HT-29 (cell line): ENCODE measurements at regions not wholly inside any gene's neighbourhood (a gene's known extent, or its start where the extent isn't known, plus 50 kb on each side); places are given as distances from the start of the nearest gene placed in this dataset.
A peak's percentile ranks its signal among the peaks of the same experiment; 100 is the strongest.

Experiments used
- DNase-seq: peaks from one replicate; pipeline ENCODE4 v3.0.0-alpha.2; 2015; ENCODE audit warnings: low spot score

DNA sequence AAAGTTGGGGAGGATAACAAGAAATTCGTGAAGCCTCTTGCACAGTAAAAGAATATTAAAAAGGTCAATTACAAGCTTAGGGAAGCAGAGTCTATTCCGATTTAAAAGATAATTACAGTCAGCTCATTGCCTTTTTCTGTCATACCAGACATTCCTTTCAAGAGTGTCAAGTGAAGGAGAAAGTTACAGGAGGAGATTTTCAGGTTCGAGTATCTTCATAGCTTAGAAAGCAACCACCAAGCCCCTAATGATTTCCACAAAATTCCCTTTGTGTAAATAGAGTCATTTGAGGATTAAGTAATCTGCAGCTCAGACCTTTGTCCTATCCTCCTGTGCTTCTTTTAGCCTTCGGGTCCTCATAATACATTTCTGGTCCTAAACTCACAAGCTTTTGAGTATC lies 414.9 kb downstream of the CDH2 start:
- DNase-seq, result no peak

DNA sequence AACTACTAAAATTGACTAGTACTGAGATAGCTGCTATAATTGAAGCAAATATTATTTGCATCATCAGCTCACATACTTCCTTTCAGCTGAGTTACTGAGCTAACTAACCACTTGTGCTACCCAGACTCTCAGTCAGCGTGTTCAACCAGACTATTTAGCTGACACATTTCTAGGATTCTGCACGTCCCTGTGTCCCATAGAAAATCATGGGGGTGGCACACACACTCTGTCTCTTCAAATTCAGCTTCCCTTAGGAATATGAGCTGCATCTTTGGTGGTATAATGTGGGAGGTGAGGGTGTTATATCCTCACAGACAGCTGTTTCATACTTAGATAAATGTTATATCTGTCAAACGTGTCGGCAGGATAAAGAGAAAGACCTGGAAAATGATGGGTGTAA lies 424.0 kb downstream of the CDH2 start:
- DNase-seq, result no peak

DNA sequence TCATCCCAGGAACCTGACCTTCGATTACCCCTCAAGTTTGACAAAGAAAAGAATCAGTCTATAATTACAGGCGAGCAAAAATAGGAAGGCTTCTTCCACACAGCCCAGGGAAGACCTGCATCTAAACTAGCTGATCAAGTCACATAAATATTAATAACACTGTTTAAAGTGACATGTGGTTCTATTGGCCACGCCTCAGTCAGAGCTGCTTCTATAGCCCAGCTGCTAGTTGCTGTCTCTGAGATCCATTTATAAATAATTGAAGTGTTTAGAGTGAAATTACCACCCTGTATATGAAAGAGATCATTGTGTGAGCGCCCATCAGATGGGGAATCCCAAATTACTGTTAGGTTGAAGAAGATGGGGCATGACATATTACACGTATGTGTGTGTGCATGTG lies 426.0 kb downstream of the CDH2 start:
- no peak for DNase-seq

DNA sequence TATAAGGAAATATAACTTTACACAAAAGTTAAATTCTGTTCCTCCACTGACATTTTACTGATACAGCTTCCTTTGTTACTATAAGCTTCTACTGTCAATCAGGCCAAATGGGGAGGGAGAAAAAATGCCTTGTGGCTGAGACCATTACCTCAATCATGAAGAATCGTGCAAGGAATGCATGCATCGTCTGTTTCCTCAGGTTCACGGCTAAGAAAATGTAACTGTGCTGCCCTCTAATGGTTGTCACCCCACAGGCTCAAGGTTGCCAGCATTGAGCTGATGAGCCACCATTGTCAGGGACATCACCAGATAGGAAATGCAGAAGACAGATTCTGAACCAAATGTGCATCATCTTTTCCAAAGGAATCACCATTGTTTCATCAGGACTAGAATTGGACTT lies 426.9 kb downstream of the CDH2 start:
- peak; percentile 20 for DNase-seq

DNA sequence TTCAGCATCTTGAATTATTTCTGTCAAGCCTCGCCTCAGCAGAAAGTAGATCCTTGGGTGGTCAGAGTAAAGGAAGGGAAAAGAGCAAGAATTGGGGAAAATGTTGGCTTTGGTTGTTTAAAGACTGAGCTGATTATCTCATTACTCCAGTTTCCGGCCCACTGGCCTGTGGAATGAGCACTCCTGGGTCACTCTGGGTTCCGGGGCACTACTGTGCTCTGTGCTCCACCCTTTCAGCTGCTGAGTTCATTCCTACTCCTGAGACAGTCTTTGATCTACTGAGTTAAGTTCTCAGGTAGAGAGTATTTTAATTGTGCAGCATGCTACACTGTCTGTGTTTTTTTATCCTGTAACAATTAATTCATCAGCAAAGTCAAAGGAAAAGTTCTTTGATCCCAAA lies 427.7 kb downstream of the CDH2 start:
- DNase-seq, result no peak

DNA sequence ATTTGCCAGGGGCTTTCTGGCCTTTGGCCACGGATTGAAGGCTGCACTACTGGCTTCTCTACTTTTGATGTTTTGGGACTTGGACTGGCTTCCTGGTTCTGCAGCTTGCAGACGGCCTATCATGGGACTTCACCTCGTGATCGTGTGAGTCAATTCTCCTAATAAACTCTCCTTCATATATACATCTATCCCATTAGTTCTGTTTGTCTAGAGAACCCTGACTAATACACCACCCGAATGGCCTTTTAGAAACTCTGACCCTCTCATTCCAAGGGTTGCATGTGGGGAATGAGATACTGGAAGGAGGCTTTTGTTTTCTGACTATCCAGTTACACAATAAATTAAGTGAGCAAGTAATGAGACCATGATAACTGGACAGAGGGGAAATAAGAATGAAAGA lies 430.7 kb downstream of the CDH2 start:
- no peak for DNase-seq

DNA sequence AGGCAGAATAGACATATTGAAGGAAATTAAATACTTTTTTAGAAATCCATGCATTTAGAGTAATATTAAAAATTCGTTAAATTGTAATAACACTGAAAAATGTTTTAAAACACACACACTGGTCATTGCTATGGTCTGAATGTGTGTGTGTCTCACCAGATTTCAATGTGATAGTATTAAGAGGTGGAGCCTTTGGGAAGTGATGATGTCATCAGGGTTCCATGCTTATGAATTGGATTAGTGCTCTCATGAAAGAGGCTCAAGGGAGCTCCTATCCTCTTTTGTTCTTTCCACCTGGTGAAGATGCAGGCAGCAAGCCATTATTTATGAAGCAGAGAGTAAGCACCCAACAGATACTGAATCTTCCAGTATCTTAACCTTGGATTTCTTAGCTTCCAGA lies 441.8 kb downstream of the CDH2 start:
- no peak for DNase-seq

DNA sequence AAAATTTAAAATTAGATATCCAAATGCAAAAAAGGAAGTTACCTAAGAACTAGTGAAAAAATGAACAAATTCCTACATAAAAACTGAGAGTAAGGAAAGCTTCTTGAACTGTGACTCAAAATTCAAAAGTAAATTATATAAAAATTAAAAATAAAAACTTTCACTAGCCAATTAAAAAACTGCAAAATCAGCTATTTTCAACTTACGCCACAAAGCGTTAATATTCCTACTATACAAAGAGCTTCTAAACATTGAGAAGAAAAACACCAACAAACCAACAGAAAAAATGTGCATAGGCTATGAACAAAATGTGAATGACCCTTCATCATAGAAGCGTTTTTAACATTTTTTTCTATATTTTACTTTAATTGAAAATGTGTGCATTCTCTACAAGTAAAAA lies 445.7 kb downstream of the CDH2 start:
- no peak for DNase-seq

DNA sequence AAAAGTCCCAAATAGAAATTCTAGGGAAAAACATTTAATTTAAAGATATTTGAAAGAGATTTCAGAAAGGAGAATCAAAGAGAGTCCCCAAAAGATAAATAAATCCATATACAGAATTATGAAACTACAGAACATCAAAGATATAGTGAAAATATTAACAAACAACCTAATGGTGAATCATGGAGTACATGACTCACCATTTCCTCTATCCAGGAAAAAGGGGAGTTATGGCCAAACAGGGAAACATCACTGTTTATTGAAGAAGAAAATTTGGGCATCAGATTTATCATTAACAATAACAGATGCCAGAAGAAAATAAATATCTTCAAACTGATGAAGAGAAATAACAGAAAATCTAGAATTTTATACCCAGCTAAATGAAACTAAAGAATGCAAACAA lies 448.3 kb downstream of the CDH2 start:
- DNase-seq, result no peak

DNA sequence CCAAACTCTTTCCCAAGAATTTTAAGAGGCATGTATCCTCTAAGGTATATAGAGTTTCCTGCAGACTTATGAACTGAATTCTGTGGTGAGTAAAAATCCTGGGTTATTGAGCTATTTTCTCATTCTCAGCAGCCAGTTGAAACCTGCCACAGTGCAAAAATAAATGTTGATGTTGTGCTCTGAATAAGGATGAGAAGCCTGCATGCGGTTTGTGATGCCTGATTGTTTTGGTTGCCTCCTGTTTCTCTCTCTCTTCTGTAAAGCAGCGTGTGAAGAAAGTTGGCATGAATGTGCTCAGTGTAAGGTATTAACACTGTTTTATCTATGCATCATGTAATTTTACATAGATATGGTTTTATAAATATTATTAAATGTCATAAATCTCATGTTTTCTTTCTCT lies 452.6 kb downstream of the CDH2 start:
- no peak for DNase-seq

DNA sequence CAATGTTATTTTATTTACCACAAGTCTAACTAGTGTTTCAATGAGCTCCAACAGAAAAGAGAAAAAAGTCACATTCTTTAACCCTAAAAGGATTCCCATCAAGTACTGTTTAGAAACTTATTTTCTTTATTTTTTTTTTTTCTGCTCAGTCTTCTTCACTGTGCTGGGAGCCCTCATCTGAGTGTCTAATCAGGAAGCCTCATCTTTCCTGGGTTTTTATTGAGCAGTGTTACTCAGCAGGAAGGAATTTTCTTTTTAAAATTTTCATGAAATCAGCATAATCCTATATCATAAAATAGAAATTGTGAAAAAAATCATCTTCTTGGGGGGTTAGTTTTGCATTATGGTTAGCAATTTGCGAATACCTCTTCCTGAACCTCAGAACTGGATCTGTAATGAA lies 453.8 kb downstream of the CDH2 start:
- DNase-seq, result no peak

DNA sequence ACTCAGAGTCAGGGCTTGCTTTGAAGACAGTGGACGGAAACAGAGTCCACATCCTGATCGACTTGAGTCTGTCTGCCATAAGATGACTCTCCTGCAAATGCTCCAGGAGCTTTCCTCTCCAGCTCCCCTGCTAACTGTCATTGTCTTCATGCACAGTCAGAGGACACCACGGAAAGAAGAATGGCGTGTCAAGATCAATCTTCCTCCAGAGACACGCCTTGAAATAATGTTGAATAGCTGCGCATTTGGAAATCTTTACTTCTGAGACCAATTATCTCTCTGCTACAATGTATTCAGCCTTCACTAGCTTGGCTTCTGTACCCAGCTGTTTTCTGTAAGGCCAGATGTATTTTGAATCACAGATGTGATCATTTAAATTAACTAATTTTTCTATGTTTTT lies 457.2 kb downstream of the CDH2 start:
- DNase-seq, result no peak

DNA sequence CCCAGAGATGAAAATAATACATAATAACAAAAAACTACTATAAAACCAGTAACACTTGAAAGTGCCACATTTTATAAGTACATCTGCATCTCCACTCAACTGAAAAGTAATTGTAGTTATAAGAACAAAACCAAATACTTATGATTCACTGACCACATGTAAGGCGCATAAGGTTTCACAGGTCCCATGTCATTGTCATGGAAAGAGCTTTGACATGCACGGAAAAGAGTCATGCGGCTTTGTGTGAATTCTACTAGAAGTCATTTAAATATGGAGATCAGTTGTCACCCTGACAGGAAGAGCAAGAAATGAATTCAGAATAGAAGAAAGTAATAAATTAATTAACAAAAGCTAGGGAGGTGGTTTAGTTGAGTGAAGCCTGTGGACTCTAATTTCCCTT lies 459.1 kb downstream of the CDH2 start:
- no peak for DNase-seq

DNA sequence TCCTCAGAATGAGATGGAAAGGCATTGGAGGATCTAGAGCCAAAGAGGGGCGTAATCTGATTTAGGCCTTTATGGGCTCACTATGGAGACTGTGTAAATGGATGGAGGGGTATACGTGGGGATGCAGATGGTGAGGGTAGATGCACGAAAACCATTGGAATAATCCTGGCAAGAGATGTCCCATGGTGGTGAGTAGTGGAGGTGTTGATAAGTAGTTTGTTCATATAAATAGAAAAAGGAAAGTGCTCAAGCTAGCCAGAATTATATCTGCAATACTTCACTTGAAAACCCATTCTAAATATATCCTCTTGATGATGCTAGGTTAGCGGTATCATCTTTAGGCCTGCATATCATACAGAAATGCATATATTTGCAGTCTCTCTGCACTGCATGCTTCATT lies 459.7 kb downstream of the CDH2 start:
- no peak for DNase-seq

DNA sequence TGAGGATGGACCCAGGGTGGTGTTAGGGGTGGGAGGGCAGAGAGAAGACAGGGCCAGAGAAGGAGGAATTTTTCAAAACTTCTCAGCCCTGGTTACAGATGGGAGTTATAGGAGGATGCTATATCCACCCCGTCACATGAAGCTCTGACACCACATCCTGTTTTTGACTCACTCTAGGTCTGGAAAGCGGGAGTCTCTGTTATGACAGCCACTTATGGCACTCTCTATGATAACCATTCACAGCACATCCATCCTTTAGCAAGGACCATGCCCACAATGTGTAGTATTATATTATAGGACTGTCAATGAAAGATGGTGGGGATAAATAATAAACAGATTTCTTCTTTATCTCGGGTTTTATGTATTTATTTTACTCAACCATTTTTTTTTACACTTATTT lies 461.2 kb downstream of the CDH2 start:
- DNase-seq, result no peak

DNA sequence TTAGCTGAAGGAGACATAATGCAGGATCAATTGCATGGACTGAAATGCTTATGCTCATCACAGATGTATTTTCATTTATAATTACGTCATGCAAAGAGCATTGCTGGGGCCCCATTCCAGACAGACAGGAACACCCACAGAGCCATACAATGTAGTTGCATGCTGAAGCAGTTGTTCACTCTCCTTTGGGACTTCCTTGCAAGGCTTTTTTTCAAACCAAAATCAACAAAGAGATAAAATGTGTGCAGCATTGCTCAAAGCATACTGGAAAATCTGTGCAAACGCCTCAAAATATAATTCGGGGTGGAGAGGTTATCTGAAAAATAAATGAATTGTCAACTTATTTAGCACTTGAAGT lies 463.2 kb downstream of the CDH2 start:
- DNase-seq, result no peak

DNA sequence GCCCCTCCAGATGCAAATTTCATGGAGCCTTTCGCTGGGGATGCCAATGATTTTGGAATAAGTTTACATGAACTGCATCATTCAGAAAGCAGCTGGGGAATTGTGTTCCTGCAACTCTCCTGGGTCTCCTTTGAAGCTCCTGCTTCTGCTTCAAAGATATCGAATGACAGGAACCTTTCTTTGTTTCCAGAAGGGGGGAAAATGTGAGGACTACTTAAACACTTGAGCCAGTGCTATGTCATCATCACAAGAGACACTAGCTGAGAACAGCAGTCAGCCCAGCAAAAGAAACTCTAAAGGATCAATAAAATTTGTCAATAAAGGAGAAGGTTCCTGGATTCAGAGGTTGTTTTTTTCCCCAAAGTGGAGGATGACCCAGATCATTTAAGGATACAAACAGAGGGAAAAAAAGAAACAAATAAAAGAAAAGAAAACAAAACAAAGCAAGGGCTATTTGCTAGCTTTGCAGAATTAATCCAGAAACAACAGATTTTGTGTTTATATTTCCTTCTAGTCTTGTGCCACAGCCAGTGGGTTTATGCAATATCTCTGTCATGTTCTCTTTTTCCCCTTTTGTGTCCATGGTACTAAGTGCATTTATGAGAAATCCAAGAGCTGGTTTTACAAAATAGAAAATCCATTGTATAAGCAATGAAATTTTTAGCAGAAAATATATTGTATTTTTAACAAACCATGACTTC lies 463.7 kb downstream of the CDH2 start:
- no peak for DNase-seq

DNA sequence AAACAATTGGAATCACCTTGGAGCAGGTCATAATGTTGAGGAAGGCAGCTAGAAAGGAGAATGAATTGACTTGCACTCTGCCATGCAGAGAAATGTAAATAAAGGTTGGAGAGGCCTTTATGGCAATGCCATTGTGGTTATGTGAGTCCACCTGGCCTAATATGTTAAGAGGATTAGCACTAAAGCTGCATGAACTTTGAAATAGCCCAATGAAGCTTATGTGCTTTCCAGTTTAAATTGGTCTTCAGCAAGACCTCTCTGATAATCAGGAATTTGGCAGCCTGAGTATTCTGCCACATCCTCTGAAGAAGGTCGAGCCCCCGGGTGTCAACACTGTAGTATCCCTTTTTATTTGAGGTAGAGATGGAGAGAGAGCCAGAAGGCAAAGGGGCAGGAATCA lies 464.9 kb downstream of the CDH2 start:
- no peak for DNase-seq

DNA sequence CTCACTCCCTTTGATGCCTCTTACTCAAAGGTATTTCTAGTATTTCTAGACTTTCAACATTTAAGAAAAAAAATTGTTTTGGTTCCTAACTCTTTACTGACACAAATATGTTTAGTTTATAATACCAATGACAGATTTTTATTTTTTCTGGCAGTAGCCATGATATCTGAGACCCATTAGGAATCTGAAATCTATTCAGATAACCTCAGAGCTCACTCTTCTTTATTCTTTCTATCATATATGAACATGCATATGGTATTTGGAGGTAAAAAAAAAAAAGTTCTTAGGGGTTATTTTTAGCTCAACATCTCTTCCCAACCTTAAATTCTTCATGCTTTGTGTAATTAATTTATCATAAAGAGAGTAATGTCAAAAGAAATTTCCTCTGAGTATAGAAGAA lies 465.5 kb downstream of the CDH2 start:
- no peak for DNase-seq

DNA sequence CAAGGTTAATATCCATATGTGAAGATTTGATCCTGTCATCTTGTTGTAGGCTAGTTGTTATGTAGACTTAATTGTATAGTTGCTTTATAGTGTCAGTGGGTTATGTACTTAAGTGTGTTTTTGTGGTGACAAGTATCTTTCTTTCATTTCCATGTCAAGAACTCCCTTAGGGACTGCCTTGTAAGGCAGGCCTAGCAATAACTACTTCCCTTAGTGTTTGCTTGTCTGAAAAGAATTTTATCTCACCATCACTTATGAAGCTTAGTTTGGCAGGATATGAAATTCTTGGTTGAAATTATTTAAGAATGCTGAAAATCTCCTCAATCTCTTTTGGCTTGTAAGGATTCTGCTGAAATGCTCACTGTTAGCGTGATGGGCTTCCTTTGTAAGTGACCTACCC lies 467.6 kb downstream of the CDH2 start:
- no peak for DNase-seq

DNA sequence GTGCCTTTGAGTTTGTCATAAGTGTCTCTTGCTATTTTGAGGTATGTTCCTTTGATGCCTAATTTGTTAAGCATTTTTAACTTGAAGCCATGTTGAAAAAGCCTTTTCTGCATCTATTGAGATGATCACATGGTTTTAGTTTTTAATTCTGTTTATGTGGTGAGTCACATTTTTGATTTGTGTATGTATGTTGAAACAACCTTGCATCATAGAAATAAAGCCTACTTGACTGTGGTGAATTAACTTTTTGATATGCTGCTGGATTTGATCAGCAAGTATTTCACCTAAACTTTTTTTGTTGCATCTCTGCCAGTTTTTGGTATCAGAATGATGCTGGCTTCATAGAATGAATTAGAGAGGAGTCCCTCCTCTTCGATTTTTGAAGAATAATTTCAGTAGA lies 469.7 kb downstream of the CDH2 start:
- DNase-seq, result no peak

DNA sequence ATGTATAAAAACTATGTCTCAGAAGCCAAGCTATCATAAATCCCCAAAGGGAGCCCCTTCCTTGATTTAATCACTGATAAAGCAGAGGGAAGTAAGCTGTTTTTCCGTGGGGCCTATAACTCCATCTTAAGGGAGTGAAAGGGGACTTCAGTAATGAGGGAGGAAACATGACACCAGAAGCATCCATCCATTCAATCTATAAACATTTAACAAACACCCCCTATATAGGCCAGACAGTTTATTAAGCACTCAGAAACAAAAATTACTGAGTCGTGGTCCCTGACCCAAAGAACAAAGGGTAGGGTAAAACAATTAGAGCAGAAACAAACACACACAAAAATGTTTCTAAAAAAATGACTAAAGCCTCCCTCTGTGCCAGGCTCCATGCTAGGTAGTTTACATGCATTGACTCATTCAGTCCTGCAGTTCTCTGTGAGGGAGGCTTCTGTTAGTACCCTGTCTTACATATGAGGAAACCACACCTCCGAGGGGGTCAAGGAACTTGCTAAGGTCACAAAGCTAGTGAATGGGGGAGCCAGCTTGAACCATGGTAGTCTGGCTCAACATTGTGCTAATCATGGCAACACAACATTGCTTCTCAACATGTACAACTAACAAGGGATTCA lies 472.1 kb downstream of the CDH2 start:
- no peak for DNase-seq

DNA sequence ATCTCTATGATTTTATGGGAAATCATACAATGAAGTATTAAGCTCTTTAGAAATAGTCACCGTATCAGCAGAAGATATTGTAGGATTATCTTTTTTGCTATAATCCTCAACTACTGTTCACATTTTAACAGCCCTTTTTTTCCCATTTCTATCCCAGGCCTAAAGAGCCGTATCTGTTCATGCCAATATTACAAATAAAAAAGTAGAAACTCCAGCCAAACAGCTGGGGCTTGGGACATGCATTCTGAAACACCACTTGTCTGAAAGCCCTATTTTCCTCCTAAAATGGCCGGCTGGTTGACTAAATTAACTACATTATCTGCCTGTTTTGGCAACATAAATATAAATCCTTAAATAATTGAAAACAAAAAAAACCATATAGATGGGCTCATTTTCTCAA lies 477.8 kb downstream of the CDH2 start:
- DNase-seq, result no peak

DNA sequence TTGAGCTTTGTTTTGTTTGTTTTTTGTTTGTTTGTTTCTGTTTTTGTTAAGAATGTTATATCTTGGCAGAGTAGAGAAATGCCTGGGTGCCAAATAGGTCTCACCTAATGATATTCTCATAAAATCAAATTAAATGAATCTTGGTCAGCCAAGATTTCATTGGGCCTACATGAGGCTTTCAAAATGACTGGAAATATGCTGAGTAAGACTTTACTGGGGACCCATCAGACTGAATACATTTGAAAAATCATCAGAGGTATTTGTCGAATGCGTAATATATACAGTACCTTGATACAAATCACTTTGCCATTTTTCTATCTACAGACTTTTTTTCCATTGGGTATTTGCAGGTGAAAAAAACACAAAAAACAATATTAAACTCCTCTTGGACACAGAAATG lies 480.8 kb downstream of the CDH2 start:
- DNase-seq, result no peak
